Ishikawa (cell line): ENCODE measurements at regions not wholly inside any gene's neighbourhood (a gene's known extent, or its start where the extent isn't known, plus 50 kb on each side); places are given as distances from the start of the nearest gene placed in this dataset.

Source experiments
- CEBPB ChIP-seq: IDR thresholded peaks from 2 replicates; pipeline ENCODE4 v1.6.1; 2012
- CREB1 ChIP-seq: IDR thresholded peaks from 2 replicates; pipeline ENCODE4 v1.6.1; 2012; ENCODE audit warnings: low read depth
- EGR1 ChIP-seq: IDR thresholded peaks from 2 replicates; pipeline ENCODE4 v1.6.1; 2012
- EP300 ChIP-seq: IDR thresholded peaks from 2 replicates; pipeline ENCODE4 v1.6.1; 2012; ENCODE audit warnings: borderline replicate concordance
- MAX ChIP-seq: IDR thresholded peaks from 2 replicates; pipeline ENCODE4 v1.6.1; 2012
- NFIC ChIP-seq: IDR thresholded peaks from 2 replicates; pipeline ENCODE4 v1.6.1; 2012
- REST ChIP-seq: IDR thresholded peaks from 2 replicates; pipeline ENCODE4 v1.6.1; 2012; ENCODE audit warnings: low read depth, mild to moderate bottlenecking
- TEAD4 ChIP-seq: IDR thresholded peaks from 2 replicates; pipeline ENCODE4 v1.6.1; 2012
- YY1 ChIP-seq: IDR thresholded peaks from 2 replicates; pipeline ENCODE4 v1.6.1; 2012; ENCODE audit warnings: low read depth
- ZBTB7A ChIP-seq: IDR thresholded peaks from 2 replicates; pipeline ENCODE4 v1.6.1; 2012; ENCODE audit warnings: low read depth

GRCh38 chr3:182464513-182465145, 328.7 kb upstream of the ATP11B start:
- TF ChIP-seq YY1 (no peak), CEBPB (no peak), CREB1 (no peak), EGR1 (no peak), TEAD4 (no peak), ZBTB7A (no peak), MAX (no peak), EP300 (no peak), REST (no peak), NFIC (no peak)
